ENCODE measurements at regions not wholly inside any gene's neighbourhood (a gene's known extent, or its start where the extent isn't known, plus 50 kb on each side); places are given as distances from the start of the nearest gene placed in this dataset.

- TF ChIP-seq JUND (IDR thresholded peaks at IDR 0.05; ENCODE audit: low read depth, low read length): no peak
- no peak for TF ChIP-seq ZNF24 (IDR thresholded peaks at IDR 0.05)
- TF ChIP-seq RELA (IDR thresholded peaks at IDR 0.05; ENCODE audit: borderline replicate concordance, partially characterized antibody): no peak
- no peak for TF ChIP-seq SMAD5 (IDR thresholded peaks at IDR 0.05; ENCODE audit: low read depth)
- TF ChIP-seq PRDM15 (CRISPR knock-in tag; IDR thresholded peaks at IDR 0.05): no peak
- WGBS (ENCODE audit: insufficient coverage, insufficient replicate concordance, low lambda C conversion rate, missing lambda C conversion rate): 0% methylated on average over 1 of the region's 1 CpG
Measured at GRCh38 chr18:45334191-45334590, 281.1 kb upstream of the SLC14A2 start.

More at GRCh38 chr18:45334191-45334590, 281.1 kb upstream of the SLC14A2 start:
- intact Hi-C loops (cut with micrococcal nuclease; ENCODE audit: unreplicated experiment) (no loop called here), in situ Hi-C loops (cut with MboI) (no loop called here)
- ATAC-seq (no peak), DNase-seq (ENCODE audit: low read depth, low spot score) (no peak), FAIRE-seq (no peak)
- H3K9me3 ChIP-seq (replicated peaks; ENCODE audit: control insufficient read depth, insufficient read depth, low read length): no peaks in the 10 kb centered on the region
- no TSS peak for BruUV-seq (replicated peaks)
- H3K4me1 ChIP-seq (ENCODE audit: control insufficient read depth, insufficient read depth, low read length): no peaks in the 10 kb centered on the region
- ChIA-PET CTCF (interaction anchor here (0.5 kb wide), 1 partner anchor 643 kb away, joined by 4 read pairs; no protein-coding TSS in a partner anchor), RAD21 (ENCODE audit: unreplicated experiment) (no interaction called here), SMC1A (ENCODE audit: uncharacterized antibody, unreplicated experiment) (no interaction called here), POLR2A (no interaction called here)
- H3K9ac ChIP-seq (ENCODE audit: control insufficient read depth, insufficient read depth, low read length): no peak overlapping the region
- no peak overlapping the region for H2AFZ ChIP-seq (ENCODE audit: control insufficient read depth, low read depth, low read length)
- no peak overlapping the region for H3K27ac ChIP-seq (ENCODE audit: control insufficient read depth, insufficient read depth)
- no peaks in the 10 kb centered on the region for H4K20me1 ChIP-seq (ENCODE audit: control insufficient read depth, insufficient read depth)
- no peaks in the 10 kb centered on the region for H3K27me3 ChIP-seq (replicated peaks in 1 of 2; ENCODE audit: control insufficient read depth in 2 of 2, insufficient read depth in 2 of 2, low read length in 1 of 2)
- H3K4me2 ChIP-seq (ENCODE audit: control insufficient read depth, insufficient read depth): no peak overlapping the region
- H3K4me3 ChIP-seq: no peak overlapping the region
- H3K36me3 ChIP-seq (ENCODE audit: control insufficient read depth in 2 of 2, insufficient read depth in 2 of 2, low read length in 1 of 2): no peaks in the 10 kb centered on the region
- H3K79me2 ChIP-seq (ENCODE audit: control insufficient read depth, insufficient read depth, low read length): no peaks in the 10 kb centered on the region

Measured in GM12878 (cell line).